GM19043 (cell line): ENCODE measurements at regions not wholly inside any gene's neighbourhood (a gene's known extent, or its start where the extent isn't known, plus 50 kb on each side); places are given as distances from the start of the nearest gene placed in this dataset.

Source experiments
- ATAC-seq: cut with Tn5 transposase; IDR thresholded peaks from one replicate; pipeline ENCODE4 v1.9.1; 2021; ENCODE audit warnings: low read depth; ENCODE audit not compliant: unreplicated experiment

GRCh38 chr3:160128056-160128455 lies 97.2 kb upstream of the C3orf80 start:
- no peak for ATAC-seq

DNA sequence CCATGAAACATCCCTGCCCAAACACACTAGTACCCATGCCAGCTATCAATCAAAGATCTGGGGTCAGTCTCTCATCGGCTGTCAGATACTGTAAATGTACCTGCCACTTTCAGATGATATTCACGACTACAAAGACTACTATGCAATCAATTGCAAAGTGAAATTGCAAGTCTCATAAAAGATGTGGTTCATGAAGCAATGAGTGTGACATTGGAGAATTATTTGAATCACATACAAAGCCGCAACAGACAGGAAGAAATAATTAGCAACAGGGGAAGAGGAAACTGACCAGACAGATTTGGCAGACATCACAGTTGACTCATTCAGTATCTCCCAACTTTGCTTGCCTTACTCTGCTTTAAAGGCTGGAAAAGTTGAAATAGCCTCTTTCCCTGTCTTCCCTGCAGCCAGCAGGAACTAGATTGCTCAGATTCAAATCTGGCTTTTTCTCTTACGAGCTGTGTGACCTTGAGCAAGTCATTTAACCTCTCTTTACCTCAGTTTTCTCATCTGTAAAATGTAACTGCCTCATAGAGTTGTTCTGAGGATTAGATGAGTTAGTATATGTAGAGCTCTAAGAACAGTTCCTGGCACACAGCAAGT lies 95.7 kb upstream of the C3orf80 start:
- ATAC-seq: no peak

DNA sequence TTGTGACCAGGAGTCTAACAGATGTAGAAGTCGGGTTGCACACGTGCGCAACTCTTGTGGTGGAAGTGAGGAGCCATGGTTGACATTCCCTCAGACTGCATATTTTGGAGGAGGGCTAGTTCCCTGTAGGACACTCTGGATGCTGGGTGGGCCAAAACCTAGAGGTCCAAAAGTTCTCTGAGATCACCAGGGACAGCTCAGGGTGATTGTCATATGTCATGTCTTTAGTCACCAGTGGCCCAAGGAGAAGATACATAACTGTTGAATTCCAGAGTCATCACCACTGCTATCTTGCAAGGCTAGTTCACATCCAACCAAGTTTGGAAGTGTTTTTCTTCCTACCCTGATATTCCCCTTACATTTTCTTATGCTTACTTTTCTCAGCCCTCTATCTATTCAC lies 95.2 kb upstream of the C3orf80 start:
- no peak for ATAC-seq

DNA sequence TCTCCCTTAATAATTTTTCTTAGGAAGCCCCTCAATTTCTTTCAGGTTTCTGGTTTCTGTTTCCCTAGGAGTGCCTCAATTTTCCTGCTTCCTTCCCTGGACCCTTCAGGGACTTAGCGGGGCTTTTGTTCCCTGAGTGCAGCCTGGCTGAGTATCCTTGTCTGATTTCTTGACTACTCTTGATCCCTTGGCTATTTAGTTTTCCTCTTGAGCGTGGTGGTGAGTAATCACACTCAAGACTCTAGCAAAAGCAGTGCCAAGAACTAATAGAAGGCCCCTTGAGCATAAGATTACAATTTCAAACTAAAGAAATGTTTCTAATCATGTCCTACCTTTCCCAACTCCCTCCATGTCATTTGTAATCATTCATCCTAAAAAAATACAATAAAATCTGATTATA lies 94.3 kb upstream of the C3orf80 start:
- ATAC-seq: no peak

DNA sequence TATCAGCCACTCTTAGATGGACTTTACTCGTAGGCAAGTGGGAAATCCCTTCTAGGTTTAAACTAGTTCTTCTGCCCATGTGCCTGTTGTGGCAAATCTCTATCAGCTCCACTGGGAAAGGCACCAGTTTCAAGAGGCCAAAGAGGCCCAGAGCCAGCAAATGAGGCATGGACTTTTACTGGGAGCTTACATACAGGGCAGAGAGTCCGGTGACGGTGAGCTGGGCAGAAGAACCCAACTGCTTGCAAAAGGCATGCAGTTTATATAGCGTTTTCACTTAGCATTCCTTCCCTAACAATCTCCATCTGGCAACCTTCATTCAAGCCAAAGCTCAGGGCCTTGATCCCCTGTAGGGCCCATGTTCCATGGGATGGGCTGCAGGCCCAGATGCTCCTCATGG lies 93.0 kb upstream of the C3orf80 start:
- ATAC-seq: no peak

DNA sequence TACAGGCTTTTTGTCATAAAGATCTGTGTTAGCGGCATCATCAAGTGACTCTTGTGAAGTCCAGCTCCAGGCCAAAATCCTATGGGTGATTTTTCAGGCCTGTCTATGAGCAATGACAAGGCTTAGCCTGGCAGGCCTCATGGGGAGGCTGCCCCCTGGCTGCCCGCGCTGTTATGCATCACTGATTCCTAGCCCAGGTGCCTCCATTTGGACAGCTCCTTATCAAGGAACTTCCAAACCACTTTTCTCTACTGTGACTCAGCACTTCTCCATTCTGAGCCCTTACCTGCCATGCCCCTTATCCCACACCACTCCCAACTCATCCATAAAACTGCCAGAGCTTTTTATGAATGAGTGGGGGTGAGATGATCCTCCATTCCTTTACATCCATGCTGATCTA lies 91.5 kb upstream of the C3orf80 start:
- no peak for ATAC-seq

DNA sequence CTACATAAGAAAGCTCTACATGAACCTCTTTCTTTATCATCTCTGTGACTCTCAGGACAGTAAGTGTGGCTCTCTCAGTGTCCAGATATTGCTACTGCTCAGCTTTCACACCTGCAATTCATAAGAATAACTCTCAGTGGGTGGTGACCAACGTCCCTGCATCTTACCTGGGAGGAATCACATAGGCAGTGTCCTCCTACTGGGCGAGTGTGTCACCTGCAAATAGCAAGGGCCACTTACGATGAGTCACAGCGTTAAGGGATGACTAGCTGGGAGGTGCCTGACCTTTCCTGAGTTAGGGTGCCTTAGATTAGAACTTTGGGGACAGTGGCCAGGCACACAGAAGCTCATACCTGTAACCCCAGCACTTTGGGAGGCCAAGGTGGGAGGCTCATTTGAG lies 90.8 kb upstream of the C3orf80 start:
- no peak for ATAC-seq

DNA sequence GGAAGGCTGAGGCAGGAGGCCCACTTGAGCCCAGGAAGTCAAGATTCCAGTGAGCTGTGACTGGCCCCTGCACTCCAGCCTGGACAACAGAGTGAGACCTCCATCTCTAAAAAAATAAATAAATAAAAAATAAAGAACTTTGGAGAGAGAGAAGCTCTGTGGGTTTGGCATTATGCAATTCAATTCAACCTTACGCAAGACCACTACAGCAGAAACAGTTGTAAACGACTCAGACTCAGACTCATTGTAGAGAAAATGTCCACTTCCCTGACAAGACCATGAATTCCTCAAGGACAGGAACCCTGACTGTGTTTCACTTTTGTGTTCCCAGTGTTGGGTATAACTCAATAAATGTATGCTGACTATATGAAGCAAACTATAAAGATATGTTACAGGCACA lies 90.3 kb upstream of the C3orf80 start:
- no peak for ATAC-seq

GRCh38 chr3:160135851-160136250 lies 89.4 kb upstream of the C3orf80 start:
- no peak for ATAC-seq

- ATAC-seq: no peak
Measured at GRCh38 chr3:160136421-160136820, 88.8 kb upstream of the C3orf80 start.

DNA sequence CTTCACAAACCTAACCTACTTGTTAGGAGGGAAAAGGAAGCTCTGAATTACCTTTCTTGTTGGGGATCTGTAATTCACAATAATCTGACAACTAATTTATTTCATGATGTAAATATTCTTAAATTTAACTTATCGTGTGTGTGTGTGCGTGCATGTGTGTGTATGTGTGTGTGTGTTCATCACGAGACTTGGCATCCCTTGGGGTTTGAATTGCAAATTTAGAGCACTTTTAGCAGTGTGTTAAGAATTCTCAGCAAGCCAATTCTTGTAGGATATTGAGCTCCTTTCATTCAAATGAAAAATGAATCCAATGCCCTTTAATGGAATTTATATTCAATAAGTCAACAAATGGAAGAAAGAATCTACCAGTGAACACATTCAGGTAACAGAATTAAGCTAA lies 85.9 kb upstream of the C3orf80 start:
- no peak for ATAC-seq

- no peak for ATAC-seq
Measured at GRCh38 chr3:160140756-160141155, 84.5 kb upstream of the C3orf80 start.

- ATAC-seq: no peak
Measured at GRCh38 chr3:160141485-160142185, 83.6 kb upstream of the C3orf80 start.

- no peak for ATAC-seq
Measured at GRCh38 chr3:160143482-160143881, 81.7 kb upstream of the C3orf80 start.

DNA sequence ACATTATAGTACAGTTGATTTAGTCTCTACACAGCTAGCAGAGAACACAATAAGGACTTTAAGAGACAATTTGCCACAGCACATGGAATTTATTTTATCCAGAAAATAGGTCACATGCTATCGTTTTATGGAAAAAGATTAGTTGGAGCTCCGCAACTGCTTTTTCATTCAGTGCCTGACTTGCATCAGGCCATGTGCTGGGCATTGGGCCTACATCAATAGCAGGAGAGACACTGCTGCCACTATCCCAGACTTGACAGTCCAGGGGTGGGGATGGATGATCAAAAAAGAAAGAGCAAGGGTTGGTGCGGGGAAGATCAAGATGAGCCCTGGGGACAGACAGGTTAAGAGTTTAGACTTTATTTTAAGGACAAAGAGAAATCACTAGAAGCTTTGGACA lies 75.2 kb upstream of the C3orf80 start:
- no peak for ATAC-seq

- ATAC-seq: no peak
Measured at GRCh38 chr3:160150525-160150924, 74.7 kb upstream of the C3orf80 start.

DNA sequence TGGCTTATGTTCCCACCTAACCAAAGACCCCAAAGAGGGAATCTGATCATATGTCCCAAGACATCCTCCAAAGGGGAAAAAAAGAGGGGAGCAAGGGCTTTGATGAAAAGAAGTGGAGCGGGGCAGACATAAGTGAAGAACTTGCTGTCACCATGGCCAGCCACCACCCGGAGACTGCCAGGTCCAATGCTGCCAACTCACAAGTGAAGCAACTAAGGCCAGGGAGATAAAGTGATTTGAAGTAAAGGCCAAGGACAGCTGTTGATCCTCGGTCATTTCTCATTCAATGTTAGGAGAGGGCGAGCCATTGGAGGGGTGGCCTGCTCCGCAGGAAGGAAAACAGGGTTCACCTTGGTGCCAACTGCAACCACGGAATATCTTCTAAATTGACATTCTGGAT lies 72.6 kb upstream of the C3orf80 start:
- no peak for ATAC-seq

- ATAC-seq: no peak
Measured at GRCh38 chr3:160154033-160154432, 71.2 kb upstream of the C3orf80 start.

DNA sequence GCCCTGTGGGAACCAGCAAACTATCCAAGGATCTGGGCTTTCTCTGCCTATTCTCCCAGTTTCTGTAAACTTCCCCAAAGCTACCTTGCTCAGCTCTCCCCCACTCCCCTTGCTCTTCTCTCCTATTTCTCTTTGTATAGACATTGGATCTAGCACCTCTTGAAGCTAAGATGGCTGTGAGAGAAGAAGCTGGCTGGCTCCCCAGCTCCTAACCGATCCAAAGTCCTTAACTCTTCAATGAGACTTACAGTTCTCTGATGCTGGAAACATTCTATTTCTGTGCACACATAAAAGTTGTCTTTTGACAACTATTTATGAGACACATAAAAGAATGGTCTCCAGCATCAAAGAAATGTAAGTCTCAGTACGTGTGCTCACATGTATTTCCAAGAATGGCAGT lies 70.6 kb upstream of the C3orf80 start:
- ATAC-seq: no peak

DNA sequence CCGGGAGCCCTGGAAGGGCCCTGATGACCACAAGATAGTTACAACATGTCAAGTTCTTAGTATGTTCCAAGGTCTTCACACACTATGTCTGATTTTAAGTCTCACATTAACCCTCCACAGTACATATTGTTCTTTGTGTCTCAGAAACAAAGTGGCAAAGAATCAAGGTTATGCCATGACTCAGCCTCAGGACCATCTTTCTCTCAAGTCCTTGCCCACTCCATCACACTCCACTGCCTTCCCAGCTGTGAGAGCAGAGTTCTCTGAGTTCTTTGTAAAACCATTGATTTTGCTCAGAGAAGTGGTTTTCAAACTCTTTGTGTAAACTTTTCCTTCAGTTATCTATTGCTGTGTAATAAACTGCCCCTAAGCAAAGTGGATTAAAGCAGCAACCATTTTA lies 67.9 kb upstream of the C3orf80 start:
- no peak for ATAC-seq

DNA sequence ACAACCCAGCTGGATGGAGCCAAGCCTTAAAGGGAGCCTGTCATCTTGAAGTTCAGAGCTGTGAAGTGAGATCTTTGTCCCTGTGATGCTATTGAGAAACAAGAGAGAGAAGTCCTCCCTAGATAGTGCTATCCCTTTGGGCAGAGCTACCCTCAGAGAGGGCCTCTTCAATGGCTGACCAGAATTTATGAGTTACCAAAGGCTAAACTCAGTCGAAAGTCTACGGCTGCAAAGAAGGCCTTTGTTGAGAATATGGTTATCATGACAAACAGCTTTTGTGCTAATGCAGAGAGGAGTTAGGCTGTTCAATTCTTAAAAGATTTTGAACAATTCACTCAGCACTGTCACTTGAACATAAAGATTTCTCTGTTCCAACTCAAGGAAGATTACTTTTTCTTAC lies 65.9 kb upstream of the C3orf80 start:
- ATAC-seq: no peak

- ATAC-seq: no peak
Measured at GRCh38 chr3:160159806-160160205, 65.4 kb upstream of the C3orf80 start.

- ATAC-seq: no peak
Measured at GRCh38 chr3:160161921-160162320, 63.3 kb upstream of the C3orf80 start.
